GM18499 (cell line): ENCODE measurements at regions not wholly inside any gene's neighbourhood (a gene's known extent, or its start where the extent isn't known, plus 50 kb on each side); places are given as distances from the start of the nearest gene placed in this dataset.
"Not testable (repeated sequence)": the region's sequence is repeated elsewhere in the genome, so short reads cannot be mapped to it uniquely, and the experiment has no call there.

Experiments
- ATAC-seq: cut with Tn5 transposase; IDR thresholded peaks from one replicate; pipeline ENCODE4 v1.9.1; 2021; ENCODE audit warnings: moderate number of reproducible peaks; ENCODE audit not compliant: insufficient read depth, unreplicated experiment

GRCh38 chr9:107817595-107818502 lies 328.3 kb upstream of the KLF4 start:
- not testable (repeated sequence) for ATAC-seq

GRCh38 chr9:107816561-107817021 lies 327.0 kb upstream of the KLF4 start:
- no peak for ATAC-seq

DNA sequence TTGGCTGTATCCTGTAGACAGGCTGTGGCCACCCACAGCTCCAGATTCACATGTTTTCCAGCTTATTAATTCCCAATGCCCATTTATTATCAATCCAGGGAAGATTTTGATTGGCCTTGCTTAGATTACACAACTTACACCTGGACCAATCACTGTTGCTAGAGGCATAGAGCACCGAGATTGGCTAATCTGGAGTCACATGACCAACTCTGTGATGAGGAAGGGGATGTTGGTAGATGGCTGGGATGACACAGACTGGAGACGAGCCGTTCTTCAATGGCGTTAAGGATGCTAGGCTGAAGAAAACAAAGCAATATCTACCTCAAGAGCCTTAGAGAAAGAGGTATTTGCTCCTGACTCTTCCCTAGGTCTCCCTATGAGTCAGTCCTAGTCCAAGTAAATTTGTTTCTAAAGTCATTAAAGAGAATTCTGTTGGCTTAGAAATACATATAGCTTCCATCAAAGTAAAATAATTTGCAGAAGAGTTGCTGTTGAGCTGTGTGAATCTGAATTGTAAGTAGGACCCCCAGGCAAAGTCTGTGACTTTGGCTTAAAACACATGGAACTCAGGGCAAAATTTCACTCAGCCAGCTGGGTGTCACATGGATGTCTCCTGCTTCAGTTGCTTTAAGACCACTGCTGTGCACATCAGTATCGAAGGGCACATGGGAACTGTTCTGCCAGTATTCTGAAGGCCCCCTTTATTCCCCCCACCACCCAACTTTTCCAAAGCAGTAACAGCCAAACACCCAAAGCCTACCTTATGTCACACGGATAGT lies 326.4 kb upstream of the KLF4 start:
- no peak for ATAC-seq

GRCh38 chr9:107813287-107813686 lies 323.7 kb upstream of the KLF4 start:
- ATAC-seq = no peak

DNA sequence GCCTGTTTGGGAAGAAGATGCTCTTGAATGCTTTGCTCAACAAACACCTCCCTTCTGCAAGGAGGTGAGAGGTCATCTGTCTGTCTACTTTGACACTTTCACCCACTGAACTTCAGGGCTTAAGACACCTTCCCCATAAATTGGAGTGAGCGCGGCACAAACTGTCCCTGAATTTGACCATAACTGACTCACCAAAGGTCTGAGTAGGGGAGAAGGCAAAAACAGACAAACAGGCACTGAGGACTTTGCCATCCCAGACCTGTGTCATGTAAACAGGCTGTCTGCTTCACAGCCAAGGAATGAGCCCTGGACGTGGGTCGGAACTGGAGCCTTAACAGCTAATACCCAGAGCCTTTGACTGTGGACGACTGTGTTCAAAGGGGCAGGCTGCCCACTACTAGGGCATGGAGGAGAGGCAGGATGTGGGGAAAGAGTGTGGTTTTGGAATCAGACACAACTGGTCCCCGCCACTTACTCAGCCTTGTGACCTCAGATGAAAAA lies 320.9 kb upstream of the KLF4 start:
- ATAC-seq = no peak

DNA sequence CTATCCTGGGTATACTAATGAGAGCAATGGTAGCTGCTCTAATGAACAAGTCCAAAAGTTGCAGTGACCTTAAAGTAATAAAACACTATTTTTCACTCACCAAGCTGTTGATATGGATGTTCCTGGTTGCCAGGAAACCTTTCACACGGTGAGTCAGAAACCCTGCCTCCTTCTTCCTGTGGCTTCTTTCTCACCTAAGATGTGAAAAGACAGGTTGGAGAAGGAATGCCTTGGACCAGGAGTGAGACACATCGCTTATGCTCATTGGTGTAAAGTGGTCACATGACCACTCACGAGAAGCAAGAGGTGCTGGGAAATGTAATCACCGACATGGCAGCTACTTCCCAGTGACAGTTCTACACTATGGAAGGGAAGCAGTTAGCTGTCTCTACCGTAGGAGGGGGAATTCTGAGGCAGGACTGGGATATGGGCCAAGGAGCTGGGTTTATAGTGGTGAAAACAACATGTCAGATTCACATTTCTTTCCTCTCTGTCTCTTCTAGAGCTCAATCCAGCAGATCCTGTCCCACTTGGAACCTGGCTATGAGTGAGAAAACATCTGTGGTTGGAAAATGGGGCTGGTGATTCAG lies 320.4 kb upstream of the KLF4 start:
- no peak for ATAC-seq

- no peak for ATAC-seq
These were observed 317.6 kb upstream of the KLF4 start for GRCh38 chr9:107807183-107807582.

- ATAC-seq = no peak
These were observed 315.6 kb upstream of the KLF4 start for GRCh38 chr9:107805201-107805600.

DNA sequence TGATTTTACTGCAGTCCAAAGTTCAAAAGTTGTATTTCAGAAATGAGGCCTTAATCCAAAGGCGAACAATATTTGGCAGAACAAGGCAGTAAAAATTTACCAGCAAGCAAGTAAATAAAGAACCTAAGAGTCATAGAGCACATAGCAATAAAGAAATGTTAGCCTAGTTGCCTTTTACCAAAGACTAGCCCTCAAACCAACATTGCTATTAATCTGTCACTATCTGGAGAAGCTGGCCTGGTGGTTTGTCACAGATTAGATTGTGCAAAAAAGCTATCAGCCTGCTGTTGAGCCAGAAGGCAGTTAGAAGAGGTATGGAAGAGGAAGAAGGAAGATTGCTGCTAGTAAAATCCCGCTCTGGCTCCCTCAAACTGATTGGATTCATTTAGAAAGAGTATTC lies 304.7 kb upstream of the KLF4 start:
- no peak for ATAC-seq

GRCh38 chr9:107793541-107793940 lies 304.0 kb upstream of the KLF4 start:
- no peak for ATAC-seq

DNA sequence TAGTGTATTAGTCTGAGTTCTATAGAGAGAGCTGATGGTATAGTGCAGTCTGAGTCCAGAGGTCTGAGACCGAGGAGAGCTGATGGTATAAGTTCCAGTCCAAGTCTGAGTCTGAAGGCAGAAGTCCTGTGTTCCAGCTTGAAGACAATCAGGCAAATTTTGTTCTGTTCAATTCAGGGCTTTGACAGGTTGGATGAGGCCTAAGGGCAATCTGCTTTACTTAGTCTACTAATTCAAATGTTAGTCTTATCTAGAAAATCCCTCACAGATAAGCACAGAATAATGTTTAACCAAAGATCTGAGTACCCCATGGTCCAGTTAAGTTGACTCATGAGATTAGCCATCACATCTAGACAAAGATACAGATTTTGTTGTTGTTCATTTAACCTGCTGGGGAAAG lies 303.0 kb upstream of the KLF4 start:
- no peak for ATAC-seq

DNA sequence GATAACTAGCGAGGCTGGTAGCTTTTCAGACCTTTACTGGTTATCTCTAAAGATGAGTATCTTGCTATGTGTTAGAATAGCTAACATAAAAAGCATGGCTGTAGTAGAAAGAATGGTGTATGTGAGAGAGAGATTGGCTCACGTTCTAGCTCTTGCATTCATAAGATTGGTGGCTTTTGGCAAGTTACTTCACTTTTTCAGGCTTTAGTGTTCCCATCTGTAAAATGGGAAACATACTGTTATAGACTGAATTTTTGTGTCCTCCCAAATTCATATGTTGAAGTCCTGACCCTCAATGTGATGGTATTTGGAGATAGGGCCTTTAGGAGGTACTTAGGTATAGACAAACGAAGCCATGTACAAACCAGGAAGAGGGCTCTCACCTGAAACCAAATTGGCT lies 302.4 kb upstream of the KLF4 start:
- no peak for ATAC-seq

- ATAC-seq = no peak
These were observed 299.6 kb upstream of the KLF4 start for GRCh38 chr9:107789001-107789700.

DNA sequence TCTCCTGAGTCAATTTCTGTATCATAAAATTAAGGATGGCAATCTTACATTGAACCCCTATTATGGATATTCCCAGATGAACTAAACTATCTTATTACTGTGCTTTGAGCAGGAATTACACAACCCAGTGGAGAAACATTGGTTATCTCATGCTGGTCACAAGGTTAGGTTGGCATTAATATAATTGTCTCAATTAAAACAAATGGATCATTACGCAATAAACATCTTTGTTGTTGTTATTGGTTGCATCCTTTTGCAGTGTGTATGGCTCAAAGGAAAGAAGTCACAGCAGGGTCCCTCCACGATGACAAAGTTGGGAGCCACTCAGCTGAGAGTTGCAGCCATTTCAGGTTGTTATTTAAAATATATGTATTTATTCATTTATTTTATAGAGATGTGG lies 297.0 kb upstream of the KLF4 start:
- no peak for ATAC-seq

DNA sequence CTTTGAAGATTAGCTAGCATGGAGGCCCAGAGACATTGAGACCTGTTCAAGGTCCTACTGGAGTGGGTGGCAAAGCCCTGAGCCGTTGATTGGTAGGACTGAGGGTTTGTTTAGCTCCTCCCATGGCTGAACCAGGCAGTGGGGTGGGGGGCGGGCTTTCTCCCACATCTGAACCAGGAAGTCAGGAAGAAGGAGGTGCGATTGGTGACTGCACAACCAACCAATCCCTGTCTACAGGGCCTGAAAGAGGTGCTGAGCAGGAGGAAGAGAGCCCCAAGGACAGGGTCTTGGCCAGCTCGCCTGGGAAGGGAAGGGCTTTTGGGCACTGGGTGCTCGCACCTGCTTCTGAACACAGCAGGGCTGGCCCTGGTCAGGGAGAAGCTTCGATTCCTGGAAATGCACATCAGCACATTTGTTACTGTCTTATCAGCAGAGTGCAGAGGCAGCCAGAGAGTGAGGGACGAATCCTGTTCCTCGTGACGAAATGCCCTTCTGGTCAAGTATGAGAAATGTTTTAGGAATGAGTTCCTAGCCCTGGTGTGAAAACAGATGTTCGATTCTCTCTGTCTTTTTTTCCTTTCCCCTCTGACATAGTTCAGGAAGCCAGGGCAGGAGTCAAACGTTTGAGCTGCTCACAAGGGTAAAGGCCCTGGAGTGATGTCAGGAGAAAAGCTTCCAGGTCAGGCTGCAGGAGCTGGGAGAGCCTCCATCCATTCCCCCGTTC lies 294.8 kb upstream of the KLF4 start:
- ATAC-seq = no peak

DNA sequence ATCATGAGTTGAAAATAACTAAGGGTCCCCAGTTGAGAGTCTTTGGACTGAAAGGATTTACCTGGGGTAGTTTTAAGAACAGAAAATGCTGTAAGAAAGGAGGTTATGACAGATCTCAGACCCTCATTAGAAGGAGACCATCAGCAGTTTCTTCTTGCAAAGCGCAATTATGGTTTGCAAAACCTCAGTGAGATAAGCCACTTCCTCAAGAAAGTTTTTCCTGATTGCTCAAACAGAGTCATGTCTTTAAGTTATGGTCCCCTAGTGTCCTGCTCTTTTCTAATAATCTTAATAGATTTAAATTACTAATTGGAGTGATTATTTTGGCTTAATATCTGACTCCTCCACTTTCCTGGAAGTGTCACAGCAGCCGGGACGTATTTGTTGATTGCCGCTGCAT lies 293.2 kb upstream of the KLF4 start:
- no peak for ATAC-seq

GRCh38 chr9:107782381-107782780 lies 292.8 kb upstream of the KLF4 start:
- ATAC-seq = no peak

DNA sequence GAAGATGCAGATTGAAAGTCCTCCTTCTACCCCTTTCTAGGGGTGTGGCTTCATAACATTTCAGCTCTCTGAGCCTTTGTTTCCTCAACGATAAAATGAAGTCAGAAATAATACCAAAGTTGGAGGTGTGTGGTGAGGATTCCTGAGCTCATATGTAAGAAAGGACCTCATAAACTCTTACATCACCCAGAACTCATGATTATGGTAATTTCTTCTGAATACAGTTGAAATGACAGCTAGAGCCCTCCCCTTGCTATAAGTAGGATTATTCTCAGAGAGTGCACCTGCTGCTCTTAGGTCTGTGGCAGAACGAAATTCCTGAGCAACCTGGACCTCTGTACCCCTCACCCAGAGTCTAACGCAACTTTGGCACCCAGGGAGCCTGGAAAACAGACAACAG lies 291.4 kb upstream of the KLF4 start:
- ATAC-seq = no peak

- no peak for ATAC-seq
These were observed 290.2 kb upstream of the KLF4 start for GRCh38 chr9:107779731-107780130.

- no peak for ATAC-seq
These were observed 289.1 kb upstream of the KLF4 start for GRCh38 chr9:107778661-107779060.
